Stimulated activated naive B cell treated with anti-CD40 and anti-IgM and Interleukin-4, amounts not matched to agents 10 μg/mL and 1 μg/mL and 100 μg/mL, for 72 hours (primary cell): ENCODE measurements at regions not wholly inside any gene's neighbourhood (a gene's known extent, or its start where the extent isn't known, plus 50 kb on each side); places are given as distances from the start of the nearest gene placed in this dataset.

ENCODE experiments used
- ATAC-seq, 2 donors: fragments of 150-1000 bp; cut with Tn5 transposase; replicated peaks; 2 replicates each; pipeline ENCODE4 v1.10.0; 2021; ENCODE audit warnings: moderate library complexity in 1 of 2
- DNase-seq: peaks from one replicate; pipeline ENCODE4 v3.0.0; 2021
- H3K27ac Mint-ChIP-seq: one replicate; pipeline ENCODE4 v1.8.0; 2022; ENCODE audit warnings: mild to moderate bottlenecking, mixed read lengths
- H3K27me3 Mint-ChIP-seq, 2 donors: one replicate each; pipeline ENCODE4 v1.8.0; 2022; ENCODE audit warnings: mixed read lengths in 2 of 2
- H3K36me3 Mint-ChIP-seq, 2 donors: one replicate each; pipeline ENCODE4 v1.8.0; 2022; ENCODE audit warnings: mixed read lengths in 2 of 2, mild to moderate bottlenecking in 1 of 2
- H3K4me1 Mint-ChIP-seq, 2 donors: one replicate each; pipeline ENCODE4 v1.8.0; 2022; ENCODE audit warnings: mixed read lengths in 2 of 2, mild to moderate bottlenecking in 1 of 2
- H3K4me3 Mint-ChIP-seq, 2 donors: one replicate each; pipeline ENCODE4 v1.8.0; 2022; ENCODE audit warnings: mild to moderate bottlenecking in 2 of 2, mixed read lengths in 2 of 2, moderate library complexity in 1 of 2
- H3K9me3 Mint-ChIP-seq, 2 donors: one replicate each; pipeline ENCODE4 v1.8.0; 2022; ENCODE audit warnings: mixed read lengths in 2 of 2, mild to moderate bottlenecking in 1 of 2

DNA sequence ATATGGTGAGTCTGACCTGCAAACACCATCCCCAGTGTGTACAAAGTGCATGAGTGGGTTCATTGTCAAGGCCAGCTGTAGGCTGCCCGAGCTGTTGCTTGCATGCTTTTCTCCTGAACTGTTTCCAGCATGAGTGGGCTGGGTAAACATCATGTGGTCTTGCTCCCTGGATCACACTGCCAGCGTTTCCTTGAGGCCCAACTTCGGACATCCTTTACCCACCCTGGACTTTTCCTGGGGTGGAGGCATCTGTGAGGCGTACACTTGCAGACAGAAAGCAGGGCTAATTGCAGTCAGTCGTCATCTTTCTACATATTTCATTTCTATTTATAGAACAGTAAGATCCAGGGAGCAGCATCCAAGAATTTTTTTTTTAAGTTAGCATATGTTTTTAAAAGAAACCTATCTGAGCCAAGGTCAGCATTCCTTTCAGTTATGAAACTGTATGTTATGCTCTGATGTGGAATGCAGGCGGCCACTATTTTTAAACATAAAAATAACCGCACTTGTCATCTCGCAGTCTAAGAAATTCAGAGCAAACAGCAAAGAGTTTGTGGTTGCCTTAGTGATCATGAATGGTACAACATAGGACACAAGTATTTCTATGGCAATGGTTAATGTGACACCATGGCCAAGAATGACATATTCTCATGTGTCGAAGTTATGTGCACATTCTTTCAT lies 106.5 kb upstream of the DMRT1 start:
- Mint-ChIP-seq H3K4me3 (no peak overlapping the region), H3K9me3 (no peaks in the 10 kb centered on the region), H3K27me3 (no peaks in the 10 kb centered on the region), H3K36me3 (no peaks in the 10 kb centered on the region), H3K27ac (no peak overlapping the region), H3K4me1 (no peaks in the 10 kb centered on the region)
- ATAC-seq (no peak), DNase-seq (no peak)

GRCh38 chr9:737400-738120 lies 103.9 kb upstream of the DMRT1 start:
- Mint-ChIP-seq H3K27ac (no peak overlapping the region), H3K9me3 (no peaks in the 10 kb centered on the region), H3K4me1 (no peaks in the 10 kb centered on the region), H3K4me3 (no peak overlapping the region), H3K27me3 (no peaks in the 10 kb centered on the region), H3K36me3 (no peaks in the 10 kb centered on the region)
- no peak for DNase-seq
- no peak for ATAC-seq

DNA sequence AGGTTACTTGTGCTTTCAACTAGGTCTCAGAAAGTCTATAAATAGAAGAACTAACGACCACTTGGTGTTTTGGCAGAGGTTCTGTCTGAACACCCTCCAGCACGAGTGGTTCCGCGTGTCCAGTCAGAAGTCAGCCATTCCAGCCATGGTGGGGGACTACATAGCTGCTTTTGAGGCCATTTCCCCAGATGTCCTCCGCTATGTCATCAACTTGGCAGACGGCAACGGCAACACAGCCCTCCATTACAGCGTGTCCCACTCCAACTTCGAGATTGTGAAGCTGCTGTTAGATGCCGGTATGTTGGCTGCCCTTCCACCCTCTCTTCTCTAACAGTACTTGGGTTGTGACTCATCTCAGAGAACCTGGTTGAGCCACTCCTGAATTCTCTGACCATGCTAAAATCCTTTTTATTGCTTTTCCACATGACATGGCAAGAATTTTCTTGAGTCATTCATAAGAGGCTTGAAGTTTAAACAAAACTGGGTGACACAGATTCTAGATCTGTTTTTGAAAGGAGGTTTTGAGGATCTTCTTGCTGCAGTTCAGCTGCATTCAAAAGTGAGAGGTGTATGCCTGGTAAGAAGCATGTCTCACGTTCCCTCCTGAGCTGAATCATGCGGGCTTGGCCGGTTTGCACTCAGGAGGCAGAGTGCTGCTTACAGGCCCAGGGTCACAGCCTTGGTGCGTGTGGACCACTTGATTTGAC lies 103.1 kb upstream of the DMRT1 start:
- H3K27ac Mint-ChIP-seq: no peak overlapping the region
- no peak overlapping the region for H3K4me3 Mint-ChIP-seq
- no peaks in the 10 kb centered on the region for H3K27me3 Mint-ChIP-seq
- no peaks in the 10 kb centered on the region for H3K4me1 Mint-ChIP-seq
- ATAC-seq (no peak), DNase-seq (no peak)
- H3K36me3 Mint-ChIP-seq: no peaks in the 10 kb centered on the region
- H3K9me3 Mint-ChIP-seq: no peaks in the 10 kb centered on the region

- Mint-ChIP-seq H3K36me3 (no peaks in the 10 kb centered on the region), H3K4me3 (no peak overlapping the region), H3K9me3 (no peaks in the 10 kb centered on the region), H3K27ac (no peak overlapping the region), H3K4me1 (no peaks in the 10 kb centered on the region), H3K27me3 (no peaks in the 10 kb centered on the region)
- ATAC-seq (no peak), DNase-seq (no peak)
Observed at GRCh38 chr9:739362-739761, 102.1 kb upstream of the DMRT1 start.

DNA sequence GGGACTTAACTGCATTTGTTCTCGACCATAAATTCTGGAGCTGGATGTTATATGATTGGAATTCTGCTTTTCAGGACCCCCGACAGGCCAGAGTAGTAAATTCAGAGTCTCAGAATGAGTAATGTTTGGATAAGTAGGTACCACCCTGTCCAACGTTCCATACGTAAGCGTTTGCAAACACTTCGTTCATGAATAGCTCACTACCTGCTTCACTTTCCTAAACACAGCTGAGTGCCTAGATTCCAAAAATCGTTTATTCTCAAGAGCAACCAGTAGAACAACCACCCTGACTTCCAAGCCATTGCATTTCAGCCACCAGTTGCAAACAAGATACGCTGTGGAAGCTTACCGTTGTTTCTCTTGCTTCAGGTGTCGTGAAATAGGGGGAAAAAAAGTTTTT lies 101.3 kb upstream of the DMRT1 start:
- Mint-ChIP-seq H3K36me3 (no peaks in the 10 kb centered on the region), H3K4me1 (no peaks in the 10 kb centered on the region), H3K27ac (no peak overlapping the region), H3K4me3 (no peak overlapping the region), H3K9me3 (no peaks in the 10 kb centered on the region), H3K27me3 (no peaks in the 10 kb centered on the region)
- no peak for DNase-seq
- no peak for ATAC-seq

DNA sequence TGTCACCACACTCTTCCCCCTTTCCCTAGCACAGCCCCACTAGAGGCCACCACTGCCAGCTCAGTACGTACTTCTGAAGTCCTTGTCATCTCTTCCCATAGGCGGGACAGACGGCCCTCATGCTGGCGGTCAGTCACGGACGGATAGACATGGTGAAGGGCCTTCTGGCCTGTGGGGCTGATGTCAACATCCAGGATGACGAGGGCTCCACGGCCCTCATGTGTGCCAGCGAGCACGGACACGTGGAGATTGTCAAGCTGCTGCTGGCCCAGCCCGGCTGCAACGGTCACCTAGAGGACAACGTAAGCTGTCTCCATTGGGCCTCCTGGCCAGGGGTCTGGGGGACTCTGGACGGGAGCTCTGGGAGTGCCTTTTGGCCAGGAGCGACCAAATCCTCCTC lies 99.4 kb upstream of the DMRT1 start:
- ATAC-seq (no peak), DNase-seq (no peak)
- Mint-ChIP-seq H3K9me3 (no peaks in the 10 kb centered on the region), H3K4me3 (no peak overlapping the region), H3K4me1 (no peaks in the 10 kb centered on the region), H3K27me3 (peaks cover 0 to 3% of the 10 kb centered on the region in 2 donors), H3K27ac (no peak overlapping the region), H3K36me3 (no peaks in the 10 kb centered on the region)

DNA sequence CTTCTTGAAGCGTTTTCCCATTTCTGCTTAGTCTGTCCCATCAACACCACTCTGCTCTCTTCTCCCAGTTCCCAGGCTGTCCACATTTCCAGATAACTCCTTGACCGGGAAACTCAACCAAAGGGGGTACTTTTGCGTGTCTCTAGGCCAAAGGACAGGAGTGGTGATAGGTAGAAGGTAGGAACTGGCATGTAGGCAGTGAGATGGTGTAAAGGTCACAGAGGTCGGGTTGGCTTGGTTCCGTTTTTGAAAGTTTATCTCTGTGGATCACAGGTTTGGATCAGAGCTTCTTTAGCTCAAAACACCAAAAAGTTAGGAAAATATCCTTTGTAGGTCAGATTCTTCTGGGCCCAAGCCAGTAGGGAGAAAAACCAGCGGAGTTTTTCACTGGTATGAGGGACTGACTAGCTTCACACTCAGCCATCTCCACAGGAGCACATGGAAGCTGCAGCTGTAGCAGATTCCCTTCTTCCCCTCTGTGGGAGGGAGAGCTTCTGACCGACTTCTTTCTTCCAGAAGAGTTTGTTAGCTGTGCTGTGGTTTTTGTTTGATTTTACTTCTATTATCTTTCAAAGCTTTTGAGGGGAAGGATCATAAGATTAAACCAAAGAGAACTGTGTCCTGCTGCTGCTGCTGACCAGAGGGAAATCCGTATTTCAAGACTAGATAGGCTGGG lies 98.4 kb upstream of the DMRT1 start:
- no peaks in the 10 kb centered on the region for H3K9me3 Mint-ChIP-seq
- no peaks in the 10 kb centered on the region for H3K36me3 Mint-ChIP-seq
- ATAC-seq: no peak

GRCh38 chr9:744046-744712 lies 97.3 kb upstream of the DMRT1 start:
- no peaks in the 10 kb centered on the region for H3K9me3 Mint-ChIP-seq
- H3K27ac Mint-ChIP-seq: no peak overlapping the region
- ATAC-seq (no peak), DNase-seq (no peak)
- H3K4me3 Mint-ChIP-seq: no peak overlapping the region
- H3K27me3 Mint-ChIP-seq: peaks cover 0 to 3% of the 10 kb centered on the region in 2 donors
- no peaks in the 10 kb centered on the region for H3K4me1 Mint-ChIP-seq
- no peaks in the 10 kb centered on the region for H3K36me3 Mint-ChIP-seq

More for the DNA sequence above, 98.4 kb upstream of the DMRT1 start:
- Mint-ChIP-seq H3K27me3 (peaks cover 0 to 3% of the 10 kb centered on the region in 2 donors), H3K4me3 (no peak overlapping the region), H3K4me1 (no peaks in the 10 kb centered on the region), H3K27ac (no peak overlapping the region)
- DNase-seq: no peak

DNA sequence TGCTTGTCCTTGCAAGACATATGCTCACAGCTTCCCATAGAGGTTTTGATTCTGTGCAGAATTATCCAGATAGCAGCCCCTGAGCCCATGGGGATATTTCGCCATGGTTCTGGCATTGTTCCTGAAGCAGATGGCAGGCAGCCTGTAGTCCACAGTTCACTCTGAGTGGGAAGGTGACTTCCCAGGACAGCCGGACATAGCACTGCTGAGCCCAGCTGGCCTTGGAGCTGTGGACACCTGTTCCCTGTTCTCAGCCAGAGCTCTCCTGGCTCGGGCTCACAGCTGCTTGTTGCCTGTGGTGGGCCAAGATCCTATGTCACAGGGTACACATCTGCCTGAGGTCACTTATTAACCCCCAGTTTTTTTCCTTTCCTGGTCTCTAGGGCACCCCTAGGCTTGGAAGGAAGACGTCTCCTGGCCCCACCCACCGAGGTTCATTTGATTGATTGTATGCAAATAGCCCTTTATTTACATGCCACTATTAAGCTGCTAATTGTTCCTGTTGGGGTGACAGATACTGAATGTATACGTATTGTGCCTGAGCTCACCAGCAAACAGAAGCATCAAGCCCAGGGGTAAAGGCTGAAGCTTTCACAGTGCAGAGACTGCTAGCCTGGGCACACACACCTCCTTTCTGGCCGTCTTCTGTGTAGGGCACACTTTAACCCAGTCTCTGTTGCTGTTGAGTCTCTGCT lies 96.6 kb upstream of the DMRT1 start:
- Mint-ChIP-seq H3K36me3 (no peaks in the 10 kb centered on the region), H3K9me3 (no peaks in the 10 kb centered on the region), H3K4me3 (no peak overlapping the region), H3K4me1 (peaks cover 2 to 5% of the 10 kb centered on the region in 2 donors), H3K27me3 (peaks cover 0 to 3% of the 10 kb centered on the region in 2 donors), H3K27ac (no peak overlapping the region)
- DNase-seq (no peak), ATAC-seq (no peak)

- no peaks in the 10 kb centered on the region for H3K9me3 Mint-ChIP-seq
- no peak overlapping the region for H3K4me3 Mint-ChIP-seq
- H3K36me3 Mint-ChIP-seq: no peaks in the 10 kb centered on the region
- H3K27me3 Mint-ChIP-seq: peaks cover 0 to 3% of the 10 kb centered on the region in 2 donors
- H3K4me1 Mint-ChIP-seq: peaks cover 4 to 14% of the 10 kb centered on the region in 2 donors
- DNase-seq (no peak), ATAC-seq (no peak)
- H3K27ac Mint-ChIP-seq: no peak overlapping the region
Observed at GRCh38 chr9:745761-746380, 95.6 kb upstream of the DMRT1 start.

DNA sequence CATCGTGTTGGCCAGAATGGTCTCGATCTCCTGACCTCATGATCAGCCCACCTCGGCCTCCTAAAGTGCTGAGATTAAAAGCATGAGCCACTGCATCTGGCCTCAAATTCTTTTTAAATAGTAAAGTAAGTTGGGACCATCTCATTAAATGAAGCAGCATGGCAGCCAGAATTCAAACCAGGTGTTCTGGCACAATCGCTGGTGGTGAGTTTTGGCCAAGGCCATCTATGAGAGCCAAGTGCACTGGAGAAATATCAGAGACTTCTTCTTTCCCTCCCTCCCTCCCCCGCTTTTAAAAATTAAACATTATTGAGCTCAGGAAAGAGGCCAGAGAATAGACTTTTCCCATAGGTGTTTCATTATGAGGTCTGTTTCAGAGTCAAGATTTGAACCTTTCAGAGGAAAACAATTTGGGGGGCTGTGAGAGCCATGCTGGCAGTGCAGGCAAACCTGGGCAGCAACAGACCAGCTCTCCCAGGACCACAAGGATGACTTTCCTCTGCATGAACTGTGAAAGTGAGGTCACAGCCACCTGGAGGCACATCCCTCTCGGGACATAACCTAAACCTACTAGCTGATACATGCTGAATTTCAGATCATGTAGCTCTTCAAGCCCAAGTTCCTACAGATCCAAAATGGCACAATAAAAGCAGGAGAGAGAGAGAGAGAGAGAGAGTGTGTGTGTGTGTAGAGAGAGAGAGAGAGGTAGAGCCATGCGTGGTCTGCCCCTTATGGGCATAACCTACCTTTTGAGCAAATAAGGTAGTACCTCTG lies 94.6 kb upstream of the DMRT1 start:
- H3K4me1 Mint-ChIP-seq: peaks cover 7 to 20% of the 10 kb centered on the region in 2 donors

DNA sequence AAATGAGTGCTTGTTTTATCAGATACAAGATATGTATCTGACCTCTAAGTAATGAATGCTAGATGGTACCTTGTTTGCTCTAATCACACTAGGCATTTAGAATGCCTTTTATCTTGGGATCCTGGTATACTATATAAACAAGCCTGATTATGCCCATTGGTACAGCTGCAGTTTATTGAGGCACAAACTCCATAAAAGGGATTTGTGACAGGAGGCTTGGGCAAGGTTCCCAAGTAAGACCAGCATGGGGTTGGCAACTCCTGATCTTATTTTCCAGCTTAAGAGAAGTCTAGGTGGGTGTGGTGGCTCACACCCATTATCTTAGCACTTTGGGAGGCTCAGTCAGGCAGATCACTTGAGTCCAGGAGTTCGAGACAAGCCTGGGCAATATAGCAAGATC lies 93.9 kb upstream of the DMRT1 start:
- H3K4me1 Mint-ChIP-seq: peaks cover 7 to 20% of the 10 kb centered on the region in 2 donors
- no peak overlapping the region for H3K4me3 Mint-ChIP-seq
- H3K27me3 Mint-ChIP-seq: peaks cover 0 to 3% of the 10 kb centered on the region in 2 donors
- ATAC-seq (no peak), DNase-seq (no peak)
- H3K36me3 Mint-ChIP-seq: no peaks in the 10 kb centered on the region
- no peak overlapping the region for H3K27ac Mint-ChIP-seq
- H3K9me3 Mint-ChIP-seq: no peaks in the 10 kb centered on the region

More for the DNA sequence above, 94.6 kb upstream of the DMRT1 start:
- Mint-ChIP-seq H3K36me3 (no peaks in the 10 kb centered on the region), H3K9me3 (no peaks in the 10 kb centered on the region), H3K4me3 (no peak overlapping the region), H3K27me3 (peaks cover 0 to 3% of the 10 kb centered on the region in 2 donors), H3K27ac (no peak overlapping the region)
- ATAC-seq: no peak
- no peak for DNase-seq
